ENCODE measurements at regions not wholly inside any gene's neighbourhood (a gene's known extent, or its start where the extent isn't known, plus 50 kb on each side); places are given as distances from the start of the nearest gene placed in this dataset.

- no peak for DNase-seq (ENCODE audit: extremely low read depth in 1 of 2, low read depth in 1 of 2)
Measured at GRCh38 chr11:70621241-70621640, 222.9 kb downstream of the CTTN start.

- no peak for DNase-seq (ENCODE audit: extremely low read depth in 1 of 2, low read depth in 1 of 2)
Measured at GRCh38 chr11:70622091-70622490, 223.8 kb downstream of the CTTN start.

- DNase-seq (ENCODE audit: extremely low read depth in 1 of 2, low read depth in 1 of 2), result no peak
Measured at GRCh38 chr11:70623906-70624597, 225.7 kb downstream of the CTTN start.

GRCh38 chr11:70624598-70624993, 226.3 kb downstream of the CTTN start:
- DNase-seq (ENCODE audit: extremely low read depth in 1 of 2, low read depth in 1 of 2), result no peak

GRCh38 chr11:70625051-70625450, 226.7 kb downstream of the CTTN start:
- DNase-seq (ENCODE audit: extremely low read depth in 1 of 2, low read depth in 1 of 2), result no peak

- no peak for DNase-seq (ENCODE audit: extremely low read depth in 1 of 2, low read depth in 1 of 2)
Measured at GRCh38 chr11:70625582-70626518, 227.5 kb downstream of the CTTN start.

- DNase-seq (ENCODE audit: extremely low read depth in 1 of 2, low read depth in 1 of 2), result no peak
Measured at GRCh38 chr11:70627219-70627618, 228.9 kb downstream of the CTTN start.

GRCh38 chr11:70628176-70628854, 230.0 kb downstream of the CTTN start:
- no peak for DNase-seq (ENCODE audit: extremely low read depth in 1 of 2, low read depth in 1 of 2)

GRCh38 chr11:70628855-70629844, 230.8 kb downstream of the CTTN start:
- no peak for DNase-seq (ENCODE audit: extremely low read depth in 1 of 2, low read depth in 1 of 2)

- DNase-seq (ENCODE audit: extremely low read depth in 1 of 2, low read depth in 1 of 2), result no peak
Measured at GRCh38 chr11:70630068-70630467, 231.7 kb downstream of the CTTN start.

- no peak for DNase-seq (ENCODE audit: extremely low read depth in 1 of 2, low read depth in 1 of 2)
Measured at GRCh38 chr11:70630816-70631623, 232.7 kb downstream of the CTTN start.

- no peak for DNase-seq (ENCODE audit: extremely low read depth in 1 of 2, low read depth in 1 of 2)
Measured at GRCh38 chr11:70631624-70632047, 233.3 kb downstream of the CTTN start.

- DNase-seq (ENCODE audit: extremely low read depth in 1 of 2, low read depth in 1 of 2), result no peak
Measured at GRCh38 chr11:70633610-70634009, 235.3 kb downstream of the CTTN start.

GRCh38 chr11:70636659-70637058, 238.3 kb downstream of the CTTN start:
- no peak for DNase-seq (ENCODE audit: extremely low read depth in 1 of 2, low read depth in 1 of 2)

- no peak for DNase-seq (ENCODE audit: extremely low read depth in 1 of 2, low read depth in 1 of 2)
Measured at GRCh38 chr11:70637186-70637800, 239.0 kb downstream of the CTTN start.

GRCh38 chr11:70637949-70638583, 239.7 kb downstream of the CTTN start:
- no peak for DNase-seq (ENCODE audit: extremely low read depth in 1 of 2, low read depth in 1 of 2)

GRCh38 chr11:70640408-70640807, 242.1 kb downstream of the CTTN start:
- no peak for DNase-seq (ENCODE audit: extremely low read depth in 1 of 2, low read depth in 1 of 2)

GRCh38 chr11:70641369-70641768, 243.0 kb downstream of the CTTN start:
- no peak for DNase-seq (ENCODE audit: extremely low read depth in 1 of 2, low read depth in 1 of 2)

GRCh38 chr11:70642266-70642665, 243.9 kb downstream of the CTTN start:
- no peak for DNase-seq (ENCODE audit: extremely low read depth in 1 of 2, low read depth in 1 of 2)
